NCI-H748 (cell line): ENCODE measurements at regions not wholly inside any gene's neighbourhood (a gene's known extent, or its start where the extent isn't known, plus 50 kb on each side); places are given as distances from the start of the nearest gene placed in this dataset.

Experiments used
- DNase-seq: peaks from one replicate; lab custom pipeline; 2025; ENCODE audit not compliant: unreplicated experiment; lab: John Stamatoyannopoulos, UW

DNA sequence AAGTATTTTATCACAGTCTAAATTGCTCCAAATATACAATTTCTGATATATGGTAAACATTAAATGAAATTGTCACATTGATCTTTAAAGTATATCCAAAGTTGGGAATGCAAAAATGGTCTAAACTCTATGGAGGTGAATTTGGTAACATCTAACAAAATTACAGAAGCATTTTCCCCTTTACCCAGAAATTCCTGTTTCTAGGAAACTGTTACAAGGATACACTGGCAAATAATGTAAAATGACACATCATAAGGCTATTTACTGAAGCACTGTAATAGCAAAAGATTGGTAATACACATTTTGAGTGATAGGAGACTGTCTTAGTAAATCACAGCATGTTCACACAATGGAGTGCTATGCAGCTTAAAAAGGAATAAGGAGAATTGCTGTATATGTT lies 50.0 kb upstream of the SLCO2A1 start:
- DNase-seq, result no peak
